Stomach (tissue), 4 donors: ENCODE measurements at regions not wholly inside any gene's neighbourhood (a gene's known extent, or its start where the extent isn't known, plus 50 kb on each side); places are given as distances from the start of the nearest gene placed in this dataset.

Source experiments
- CTCF ChIP-seq, 7 experiments: fragments of 450-650 bp in 4 of 7; fragments of 200-600 bp in 3 of 7; sonication (generic) in 3 of 7; IDR thresholded peaks; one replicate each; pipeline ENCODE4 v1.5.1; 2016 to 2019; ENCODE audit warnings: antibody characterized with exemption in 7 of 7, control low read depth in 2 of 7, mild to moderate bottlenecking in 1 of 7
- EP300 ChIP-seq: sonication (generic); formaldehyde crosslinking; IDR thresholded peaks from one replicate; pipeline ENCODE4 v1.6.1; 2017; ENCODE audit warnings: antibody characterized with exemption

- TF ChIP-seq EP300 (no peak), CTCF (IDR thresholded peaks at IDR 0.05) (no peak)
These were observed 2016.3 kb upstream of the CDH9 start for GRCh38 chr5:29054694-29055093.
